ENCODE measurements at regions not wholly inside any gene's neighbourhood (a gene's known extent, or its start where the extent isn't known, plus 50 kb on each side); places are given as distances from the start of the nearest gene placed in this dataset.
"Not testable (repeated sequence)": the region's sequence is repeated elsewhere in the genome, so short reads cannot be mapped to it uniquely, and the experiment has no call there.

DNA sequence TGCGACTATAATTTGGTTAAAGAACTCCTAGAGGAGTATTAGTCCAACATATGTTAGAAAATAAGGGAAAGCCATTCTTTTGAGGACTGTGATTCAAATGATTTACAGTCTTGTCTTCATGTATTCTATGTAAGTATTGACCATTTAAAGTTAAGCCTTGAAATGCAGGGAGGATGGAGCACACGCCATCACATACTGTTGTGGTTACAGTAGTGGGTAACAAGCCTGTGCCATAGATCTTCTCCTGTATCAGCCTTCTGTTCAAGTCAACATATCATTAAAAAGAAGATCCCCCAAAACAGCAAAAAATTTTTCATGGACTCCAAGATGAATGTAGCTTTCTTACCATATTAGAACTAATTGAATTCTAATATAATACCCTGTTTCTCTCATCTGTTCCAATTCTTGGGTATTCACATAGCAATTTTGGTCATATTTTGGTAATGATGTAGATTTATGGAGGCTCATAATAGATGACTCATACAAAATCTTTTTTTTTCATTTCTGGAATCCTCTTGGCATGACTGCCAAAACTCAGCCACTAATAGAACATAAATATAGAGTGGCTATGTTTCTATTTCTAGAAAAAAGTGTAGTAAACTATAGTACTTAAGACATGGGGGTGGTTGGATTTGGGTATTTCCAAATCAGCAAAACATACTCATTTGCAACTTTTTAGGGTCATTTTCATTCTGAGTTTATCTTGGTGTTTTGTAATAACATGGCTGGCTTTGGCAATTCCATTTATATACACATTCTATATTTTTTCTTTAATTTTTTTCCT lies 413.5 kb downstream of the BCKDHB start:
- H3K27ac ChIP-seq (ENCODE audit: low read depth in 2 of 2, low read length in 2 of 2), result no peak overlapping the region
- H3K36me3 ChIP-seq (ENCODE audit: control insufficient read depth in 2 of 3, insufficient read depth in 3 of 3, low read length in 3 of 3), result no peaks in the 10 kb centered on the region
- H3K4me3 ChIP-seq (ENCODE audit: low read length in 3 of 3), result no peak overlapping the region
- no peaks in the 10 kb centered on the region for H3K4me1 ChIP-seq (ENCODE audit: control insufficient read depth in 2 of 3, insufficient read depth in 2 of 3, low read depth in 1 of 3, low read length in 3 of 3)
- FAIRE-seq (no peak), DNase-seq (no peak)
- TF ChIP-seq CTCF (IDR thresholded peaks at IDR 0.05; ENCODE audit: borderline replicate concordance, extremely low read depth, insufficient read depth), result no peak
- no peaks in the 10 kb centered on the region for H3K9me3 ChIP-seq (ENCODE audit: control insufficient read depth in 2 of 3, insufficient read depth in 1 of 3, low read length in 3 of 3)
- H3K9ac ChIP-seq (ENCODE audit: low read length in 3 of 3), result no peak overlapping the region
- intact Hi-C loops (cut with DNase I), result no loop called here
- H3K27me3 ChIP-seq (ENCODE audit: control insufficient read depth, insufficient read depth, low read length), result no peaks in the 10 kb centered on the region

DNA sequence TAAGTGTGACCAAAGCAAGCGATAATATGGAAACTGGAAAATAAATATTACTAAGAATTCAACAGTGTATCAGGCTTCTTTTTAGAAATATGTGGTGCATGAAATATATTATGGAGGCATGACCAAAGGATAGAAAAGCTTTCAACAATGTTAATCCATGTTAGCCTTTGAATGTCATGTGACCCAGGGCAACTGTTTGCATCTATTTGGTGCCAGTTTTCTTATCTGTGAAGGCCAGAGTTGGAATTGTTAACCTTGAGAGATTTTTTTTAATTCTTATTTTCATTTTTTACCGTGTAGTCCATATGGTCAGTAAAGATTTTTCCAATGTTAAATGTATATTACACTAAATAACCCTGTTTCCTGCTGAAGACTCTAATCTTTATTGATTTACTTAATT lies 411.1 kb downstream of the BCKDHB start:
- H3K27ac ChIP-seq (ENCODE audit: low read depth in 2 of 2, low read length in 2 of 2), result no peak overlapping the region
- no peak overlapping the region for H3K4me3 ChIP-seq (ENCODE audit: low read length in 3 of 3)
- TF ChIP-seq CTCF (IDR thresholded peaks at IDR 0.05; ENCODE audit: borderline replicate concordance, extremely low read depth, insufficient read depth), result no peak
- no peaks in the 10 kb centered on the region for H3K4me1 ChIP-seq (ENCODE audit: control insufficient read depth in 2 of 3, insufficient read depth in 2 of 3, low read depth in 1 of 3, low read length in 3 of 3)
- no peak overlapping the region for H3K9ac ChIP-seq (ENCODE audit: low read length in 3 of 3)
- H3K9me3 ChIP-seq (ENCODE audit: control insufficient read depth in 2 of 3, insufficient read depth in 1 of 3, low read length in 3 of 3), result no peaks in the 10 kb centered on the region
- no peaks in the 10 kb centered on the region for H3K27me3 ChIP-seq (ENCODE audit: control insufficient read depth, insufficient read depth, low read length)
- DNase-seq (no peak), FAIRE-seq (no peak)
- intact Hi-C loops (cut with DNase I), result no loop called here
- H3K36me3 ChIP-seq (ENCODE audit: control insufficient read depth in 2 of 3, insufficient read depth in 3 of 3, low read length in 3 of 3), result no peaks in the 10 kb centered on the region

- H3K4me1 ChIP-seq (ENCODE audit: control insufficient read depth in 2 of 3, insufficient read depth in 2 of 3, low read depth in 1 of 3, low read length in 3 of 3); H3K27me3 ChIP-seq (ENCODE audit: control insufficient read depth, insufficient read depth, low read length); H3K9me3 ChIP-seq (ENCODE audit: control insufficient read depth in 2 of 3, insufficient read depth in 1 of 3, low read length in 3 of 3); H3K36me3 ChIP-seq (ENCODE audit: control insufficient read depth in 2 of 3, insufficient read depth in 3 of 3, low read length in 3 of 3); FAIRE-seq; intact Hi-C loops (cut with DNase I); H3K4me3 ChIP-seq (ENCODE audit: low read length in 3 of 3); DNase-seq; H3K27ac ChIP-seq (ENCODE audit: low read depth in 2 of 2, low read length in 2 of 2); H3K9ac ChIP-seq (ENCODE audit: low read length in 3 of 3): not testable (repeated sequence)
Measured at GRCh38 chr6:80510521-80510920, 404.1 kb downstream of the BCKDHB start.

DNA sequence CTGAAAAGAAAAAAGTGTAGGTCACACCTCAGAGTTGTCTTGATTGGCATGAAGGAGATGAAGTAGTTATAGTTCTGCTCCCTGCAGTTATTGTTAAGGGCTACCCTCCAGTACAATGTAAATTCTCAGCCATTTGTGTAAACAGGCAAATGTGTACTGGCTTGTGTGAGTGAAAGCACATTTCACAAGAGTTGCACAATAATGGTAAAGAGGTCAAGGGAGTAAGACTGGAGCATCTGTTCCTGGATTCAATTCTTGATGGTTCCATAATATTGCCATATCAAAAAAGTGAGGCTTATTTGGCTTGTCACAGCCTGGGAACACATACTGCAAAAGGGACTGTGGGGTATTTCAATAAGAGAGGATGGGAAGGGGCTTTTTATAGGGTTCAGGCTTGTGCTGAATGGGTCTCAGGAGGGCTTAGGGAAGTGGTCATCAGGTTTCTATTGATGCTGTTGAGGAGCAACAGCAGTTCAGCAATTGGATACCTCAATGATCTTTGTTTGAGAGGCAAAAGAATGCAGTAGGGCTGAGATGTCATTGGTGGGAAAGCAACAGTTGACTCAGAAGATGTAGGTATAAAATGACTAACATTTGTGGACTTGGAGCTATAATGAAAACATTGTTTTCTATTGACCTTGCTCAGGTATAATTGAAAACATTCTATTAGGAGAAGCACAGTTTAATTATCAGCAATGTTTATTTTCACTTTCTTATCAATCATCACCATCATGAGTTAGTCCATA lies 402.6 kb downstream of the BCKDHB start:
- no peak overlapping the region for H3K9ac ChIP-seq (ENCODE audit: low read length in 3 of 3)
- H3K27me3 ChIP-seq (ENCODE audit: control insufficient read depth, insufficient read depth, low read length), result no peaks in the 10 kb centered on the region
- no peak for DNase-seq
- intact Hi-C loops (cut with DNase I), result no loop called here
- H3K4me3 ChIP-seq (ENCODE audit: low read length in 3 of 3), result no peak overlapping the region
- no peak overlapping the region for H3K27ac ChIP-seq (ENCODE audit: low read depth in 2 of 2, low read length in 2 of 2)
- no peak for TF ChIP-seq CTCF (IDR thresholded peaks at IDR 0.05; ENCODE audit: borderline replicate concordance, extremely low read depth, insufficient read depth)
- H3K4me1 ChIP-seq (ENCODE audit: control insufficient read depth in 2 of 3, insufficient read depth in 2 of 3, low read depth in 1 of 3, low read length in 3 of 3), result no peaks in the 10 kb centered on the region
- FAIRE-seq, result no peak
- no peaks in the 10 kb centered on the region for H3K36me3 ChIP-seq (ENCODE audit: control insufficient read depth in 2 of 3, insufficient read depth in 3 of 3, low read length in 3 of 3)
- no peaks in the 10 kb centered on the region for H3K9me3 ChIP-seq (ENCODE audit: control insufficient read depth in 2 of 3, insufficient read depth in 1 of 3, low read length in 3 of 3)

Measured in kidney (tissue), 13 donors.